HG03378 (cell line): ENCODE measurements at regions not wholly inside any gene's neighbourhood (a gene's known extent, or its start where the extent isn't known, plus 50 kb on each side); places are given as distances from the start of the nearest gene placed in this dataset.
"Not testable (repeated sequence)": the region's sequence is repeated elsewhere in the genome, so short reads cannot be mapped to it uniquely, and the experiment has no call there.

Source experiments
- ATAC-seq: cut with Tn5 transposase; IDR thresholded peaks from one replicate; pipeline ENCODE4 v1.9.1; 2021; ENCODE audit warnings: mild to moderate bottlenecking, moderate library complexity; ENCODE audit not compliant: unreplicated experiment

DNA sequence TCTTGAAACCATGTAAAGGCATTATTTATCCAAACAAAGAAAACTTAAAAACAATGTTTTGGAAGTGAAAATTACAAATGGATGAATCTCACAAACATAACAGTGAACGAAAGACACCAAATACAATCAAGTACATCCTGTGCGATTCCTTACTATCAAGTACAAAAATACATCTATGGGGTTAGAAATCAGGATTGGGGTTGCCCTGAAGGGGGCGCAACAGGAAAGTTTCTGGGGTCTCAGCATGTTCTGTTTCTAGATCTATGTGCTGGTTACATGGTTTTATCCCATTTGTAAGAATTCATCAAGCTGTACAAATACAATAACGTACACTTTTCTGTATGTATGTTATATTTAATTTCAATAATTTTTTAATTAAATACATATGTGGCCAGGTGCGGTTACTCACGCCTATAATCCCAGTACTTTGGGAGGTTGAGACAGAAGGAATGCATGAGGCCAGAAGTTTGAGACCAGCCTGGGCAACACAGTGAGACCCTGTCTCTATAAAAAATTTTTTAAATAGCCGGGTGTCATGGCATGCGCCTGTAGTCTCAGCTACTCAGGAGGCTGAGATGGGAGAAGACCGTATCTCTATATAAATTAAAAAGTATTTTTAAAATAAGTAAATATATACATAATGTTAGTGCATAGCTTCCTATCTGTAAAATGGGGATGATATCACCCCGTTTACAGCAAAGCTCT, 121.5 kb upstream of the SOD1 start:
- no peak for ATAC-seq

DNA sequence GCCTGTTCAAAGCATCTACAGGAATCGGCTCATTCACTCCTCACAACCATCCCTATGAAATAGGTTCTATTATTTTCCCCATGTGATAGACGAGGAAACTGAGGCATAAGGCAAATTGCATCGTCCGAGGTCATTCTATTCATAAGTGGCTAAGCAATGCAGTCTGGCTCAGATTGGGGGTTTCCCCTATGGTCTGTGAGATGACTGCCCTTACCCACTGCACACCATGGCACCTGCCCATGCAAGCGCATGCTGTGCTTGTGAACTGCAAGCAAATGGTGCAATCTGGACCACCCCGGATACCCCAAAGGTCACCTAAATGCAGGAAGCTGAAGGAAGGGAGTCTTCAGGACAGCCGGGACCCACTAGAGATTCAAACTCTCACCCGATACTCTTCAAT, 123.4 kb upstream of the SOD1 start:
- ATAC-seq: no peak

DNA sequence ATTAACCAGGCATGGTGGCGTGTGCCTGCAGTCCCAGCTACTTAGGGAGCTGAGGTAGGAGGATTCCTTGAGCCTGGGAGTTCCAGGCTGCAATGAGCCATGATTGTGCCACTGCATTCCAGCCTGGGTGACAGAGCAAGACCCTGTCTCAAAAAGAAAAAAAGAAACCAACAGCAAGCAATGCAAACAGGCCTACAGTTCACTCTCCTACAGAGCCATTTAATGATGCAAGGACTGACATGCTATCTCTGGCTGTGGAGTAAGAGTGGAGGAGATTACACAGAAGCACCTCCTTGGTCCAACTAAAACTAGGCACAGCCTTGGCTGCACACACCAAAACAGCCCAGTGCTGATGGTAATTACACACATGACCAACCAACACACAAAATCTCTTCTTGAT, 127.5 kb upstream of the SOD1 start:
- no peak for ATAC-seq

DNA sequence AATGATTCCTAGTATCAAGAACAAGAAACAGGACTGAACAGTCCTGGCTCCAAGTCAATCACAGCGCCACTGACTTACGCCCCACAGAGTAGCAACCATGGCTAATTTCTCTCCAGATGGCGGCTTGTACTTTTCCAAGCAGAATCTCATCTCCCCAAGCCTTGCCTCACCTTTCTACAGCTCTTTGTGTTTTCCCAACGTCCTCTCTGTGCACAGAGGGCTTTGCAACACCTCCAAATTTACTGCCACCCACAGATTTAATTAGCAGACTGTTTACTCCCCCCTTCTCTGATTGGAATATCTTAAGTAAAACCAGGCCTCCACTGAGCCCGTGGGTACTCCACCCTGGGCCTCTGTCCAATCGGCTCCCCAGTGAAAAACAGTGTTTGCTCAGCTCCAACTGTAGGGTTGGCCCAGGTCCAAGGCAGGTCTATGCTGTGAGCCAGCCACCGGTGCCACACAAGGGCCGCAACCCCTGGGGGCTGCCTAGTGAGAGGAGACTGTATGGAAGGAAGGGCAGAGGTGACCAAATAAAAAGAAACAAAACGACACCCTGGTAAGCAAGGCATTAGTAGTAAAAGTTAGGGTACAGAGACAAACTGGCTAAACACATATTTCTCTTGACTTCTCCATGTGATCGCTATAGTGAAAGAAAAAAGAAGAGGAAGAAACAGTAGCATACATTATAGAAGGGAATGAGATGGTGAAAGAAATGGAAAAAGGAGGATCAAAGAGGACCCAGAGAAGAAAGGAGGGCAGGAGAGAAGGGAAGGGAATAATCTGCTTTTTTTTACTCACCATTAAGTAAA, 128.4 kb upstream of the SOD1 start:
- no peak for ATAC-seq

DNA sequence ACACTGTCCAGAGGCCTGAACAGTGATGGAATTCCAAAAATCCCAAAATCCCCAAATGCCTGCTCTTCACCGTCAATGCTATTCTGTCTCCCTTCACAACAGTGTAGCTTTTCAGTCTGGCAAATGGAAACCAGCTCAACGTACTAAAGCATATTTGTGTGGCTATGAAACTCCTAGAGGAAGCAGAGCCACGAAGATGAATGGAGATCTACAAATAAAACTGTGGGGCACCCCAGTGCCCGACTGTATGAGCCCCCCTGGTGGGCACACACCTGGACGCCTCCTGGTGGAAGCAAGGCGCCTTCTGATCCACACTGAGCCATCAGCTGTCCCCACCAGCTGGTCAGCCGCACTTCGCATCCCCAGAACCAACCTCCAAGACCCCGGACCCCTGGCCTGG, 129.1 kb upstream of the SOD1 start:
- ATAC-seq: no peak

DNA sequence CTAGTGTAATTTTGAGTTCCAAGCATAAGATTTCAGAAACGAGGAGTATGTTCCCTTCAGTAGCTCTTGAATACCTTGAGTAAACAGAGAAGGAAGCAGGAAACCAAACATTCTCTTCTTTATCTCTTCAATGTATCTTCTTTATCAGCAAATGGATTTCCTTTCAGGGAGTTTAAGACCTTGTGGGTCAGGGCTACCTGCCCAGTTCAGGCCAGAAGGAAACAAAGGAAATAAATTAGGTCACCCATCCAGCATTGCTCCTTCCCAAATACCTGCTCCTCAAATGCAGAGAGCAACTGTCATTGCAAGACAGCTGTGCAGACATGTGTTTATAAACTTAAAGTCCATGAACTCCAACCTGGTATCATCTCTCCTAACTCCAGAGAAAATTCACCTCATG, 130.1 kb upstream of the SOD1 start:
- no peak for ATAC-seq

DNA sequence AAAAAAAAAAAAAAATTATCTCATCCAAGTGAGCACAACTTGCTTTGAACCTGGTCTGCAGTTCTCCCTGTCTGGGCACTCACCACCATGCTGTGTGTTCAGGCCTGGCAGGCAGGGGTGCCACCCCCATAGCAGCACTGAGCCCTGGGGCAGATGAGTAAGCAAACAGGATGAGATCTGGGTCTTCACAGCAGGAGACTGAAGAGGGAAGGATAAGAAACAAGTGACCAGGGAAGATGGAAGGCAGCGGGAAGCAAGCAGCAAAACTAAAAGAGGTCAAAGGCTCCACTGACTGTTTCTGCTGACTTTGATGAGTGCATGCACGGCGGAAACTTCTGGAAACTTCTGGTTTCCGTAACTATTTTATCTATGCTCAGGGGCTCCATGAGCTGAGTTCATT, 133.5 kb upstream of the SOD1 start:
- ATAC-seq: no peak

DNA sequence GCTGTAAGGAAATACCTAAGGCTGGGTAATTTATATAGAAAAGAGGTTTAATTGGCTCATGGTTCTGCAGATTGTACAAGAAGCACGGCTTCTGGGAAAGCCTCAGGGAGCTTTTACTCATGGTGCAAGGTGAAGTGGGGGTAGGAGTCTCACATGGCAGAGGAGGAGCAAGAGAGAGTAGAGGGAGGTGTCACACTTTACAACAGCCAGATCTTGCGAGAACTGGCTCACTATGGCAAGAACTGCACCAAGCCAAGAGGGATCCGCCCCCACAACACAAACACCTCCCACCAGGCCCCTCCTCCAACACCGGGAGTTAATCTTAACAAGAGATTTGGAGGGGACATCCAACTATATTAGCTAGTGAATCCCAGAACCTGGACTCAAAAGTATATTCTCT, 135.4 kb upstream of the SOD1 start:
- no peak for ATAC-seq

DNA sequence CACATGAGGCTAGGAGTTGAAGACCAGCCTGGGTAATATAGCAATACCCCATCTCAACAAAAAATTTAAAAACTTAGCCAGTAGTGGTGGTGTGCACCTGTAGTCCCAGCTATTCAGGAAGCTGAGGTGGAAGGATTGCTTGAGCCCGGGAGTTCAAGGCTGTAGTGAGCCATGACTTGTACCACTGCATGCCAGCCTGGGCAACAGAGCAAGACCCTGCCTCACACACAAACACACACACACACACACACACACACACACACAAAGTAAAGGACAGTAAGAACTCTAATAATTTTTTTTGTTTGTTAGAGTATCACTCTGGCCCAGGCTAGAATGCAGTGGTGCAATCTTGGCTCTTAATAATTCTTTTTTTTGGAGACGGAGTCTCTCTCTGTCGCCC, 138.0 kb upstream of the SOD1 start:
- no peak for ATAC-seq

DNA sequence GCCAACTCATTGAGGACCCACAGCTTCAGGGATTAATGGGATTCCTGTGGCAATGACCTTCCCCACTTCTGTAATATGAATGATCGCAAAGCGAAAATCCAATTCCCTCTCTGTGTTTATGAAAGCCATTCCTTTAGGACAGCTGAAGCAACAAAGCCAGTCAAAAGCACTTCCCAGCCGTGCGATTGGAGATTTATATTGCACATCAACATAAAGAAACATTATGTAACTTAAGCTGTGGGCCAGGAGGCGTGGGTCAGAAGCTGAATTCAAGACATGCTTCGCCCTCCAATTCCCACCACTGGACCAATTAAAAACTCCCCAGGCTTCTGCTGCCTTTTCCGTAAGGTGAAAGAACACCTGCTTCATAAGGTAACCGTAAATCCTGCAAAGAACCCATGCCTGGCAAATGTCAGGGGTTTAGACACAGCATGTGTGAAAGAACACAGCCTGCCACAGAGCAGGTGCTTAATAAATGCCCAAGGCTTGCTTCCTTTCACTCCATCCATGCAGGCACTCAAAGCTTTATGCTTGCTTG, 138.9 kb upstream of the SOD1 start:
- no peak for ATAC-seq

DNA sequence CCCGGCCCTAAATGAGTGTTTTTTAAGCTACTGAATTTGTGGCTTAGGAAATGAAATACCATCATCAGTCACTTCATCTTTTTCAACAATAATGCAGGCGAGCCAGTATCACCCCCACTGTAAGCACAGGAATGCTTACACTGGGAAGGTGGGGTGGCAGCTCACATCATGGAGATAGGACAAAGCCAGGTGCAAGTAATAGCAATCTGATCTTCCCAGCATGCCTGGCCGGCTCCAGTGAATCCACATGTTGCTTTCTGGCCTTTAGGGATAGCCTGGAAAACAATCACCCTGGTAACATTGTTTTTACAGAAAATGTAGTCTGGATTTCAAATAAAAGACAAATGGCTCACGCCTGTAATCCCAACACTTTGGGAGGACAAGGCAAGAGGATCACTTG, 140.9 kb upstream of the SOD1 start:
- no peak for ATAC-seq

DNA sequence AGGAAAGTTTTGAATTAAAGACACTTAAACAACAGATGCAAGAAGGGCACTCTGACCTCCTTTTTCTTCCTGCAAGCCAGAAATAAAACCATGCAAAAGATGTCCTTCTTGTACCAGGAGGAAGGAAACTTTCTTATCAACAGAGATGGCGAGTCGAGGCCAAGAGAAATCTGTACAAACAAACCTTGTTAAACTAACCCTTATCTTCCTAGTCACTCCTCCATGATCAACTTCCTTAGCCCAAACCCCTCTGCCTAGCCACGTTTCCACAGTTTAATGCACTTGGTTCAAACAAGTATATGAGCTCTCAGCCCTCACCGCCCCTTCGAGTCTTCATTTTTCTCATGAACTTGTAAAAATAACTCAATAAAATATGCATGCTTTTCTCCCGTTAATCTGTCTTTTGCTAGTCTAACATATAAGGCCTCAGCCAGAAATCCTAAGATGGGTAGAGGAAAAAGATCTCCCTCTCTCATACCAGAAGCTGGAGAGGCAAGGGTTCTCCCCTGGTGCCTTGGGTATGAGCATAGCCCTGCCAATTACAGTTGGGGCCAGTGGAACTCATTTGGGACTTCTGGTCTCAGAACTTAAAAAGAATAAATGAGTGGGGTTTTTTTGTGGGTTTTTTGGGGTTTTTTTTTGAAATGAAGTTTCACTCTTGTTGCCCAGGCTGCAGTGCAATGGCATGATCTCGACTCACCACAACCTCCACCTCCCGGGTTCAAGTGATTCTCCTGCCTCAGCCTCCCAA, 141.7 kb upstream of the SOD1 start:
- no peak for ATAC-seq

DNA sequence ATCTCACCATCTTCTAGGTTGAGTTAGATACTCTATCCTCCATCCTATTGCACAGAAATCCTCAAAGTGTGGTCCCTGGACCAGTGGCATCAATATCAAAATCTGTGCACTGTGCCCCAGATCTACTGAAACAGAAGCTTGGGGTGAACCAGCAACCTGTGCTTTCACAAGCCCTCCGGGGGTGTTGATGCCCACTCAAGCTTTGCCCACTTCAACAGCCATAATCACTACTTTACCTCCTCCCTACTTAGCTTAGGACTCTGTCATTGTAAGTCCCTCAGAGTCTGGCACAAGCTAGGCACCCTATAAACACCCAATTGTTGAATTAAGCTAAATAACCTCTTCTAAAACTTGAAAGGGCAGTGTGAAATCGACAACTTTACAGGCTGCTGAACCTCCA, 144.2 kb upstream of the SOD1 start:
- no peak for ATAC-seq

DNA sequence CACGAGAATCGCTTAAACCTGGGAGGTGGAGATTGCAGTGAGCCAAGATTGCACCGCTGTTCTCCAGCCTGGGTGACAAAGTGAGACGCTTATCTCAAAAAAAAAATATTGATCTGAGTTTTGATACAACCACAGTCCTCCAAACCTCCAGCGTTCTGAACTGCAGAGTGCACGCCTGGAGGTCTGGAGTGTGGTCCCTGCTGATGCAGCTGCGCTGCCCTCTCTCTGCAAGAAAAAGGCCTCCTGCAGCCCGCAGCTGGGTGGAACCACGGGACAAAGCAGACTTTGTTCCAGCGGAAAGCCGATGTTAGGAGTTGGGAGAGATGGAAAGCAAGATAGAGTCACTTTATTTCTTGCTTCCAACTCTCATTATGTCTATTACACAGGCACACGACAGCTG, 144.9 kb upstream of the SOD1 start:
- ATAC-seq: no peak

DNA sequence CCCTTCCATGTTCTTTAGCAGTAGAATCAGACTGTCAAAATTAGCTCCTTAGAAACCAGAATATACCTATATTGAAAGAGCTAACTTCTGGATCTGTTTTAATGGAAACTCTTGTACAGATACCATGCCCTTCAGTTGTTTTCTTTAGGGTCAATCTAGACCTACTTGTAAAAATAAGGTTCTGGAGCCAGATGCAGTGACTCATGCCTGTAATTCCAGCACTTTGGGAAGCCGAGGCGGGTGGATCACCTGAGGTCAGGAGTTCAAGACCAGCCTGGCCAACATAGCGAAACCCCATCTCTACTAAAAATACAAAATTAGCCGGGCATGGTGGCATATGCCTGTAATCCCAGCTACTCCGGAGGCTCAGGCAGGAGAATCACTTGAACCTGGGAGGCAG, 146.0 kb upstream of the SOD1 start:
- ATAC-seq: not testable (repeated sequence)

DNA sequence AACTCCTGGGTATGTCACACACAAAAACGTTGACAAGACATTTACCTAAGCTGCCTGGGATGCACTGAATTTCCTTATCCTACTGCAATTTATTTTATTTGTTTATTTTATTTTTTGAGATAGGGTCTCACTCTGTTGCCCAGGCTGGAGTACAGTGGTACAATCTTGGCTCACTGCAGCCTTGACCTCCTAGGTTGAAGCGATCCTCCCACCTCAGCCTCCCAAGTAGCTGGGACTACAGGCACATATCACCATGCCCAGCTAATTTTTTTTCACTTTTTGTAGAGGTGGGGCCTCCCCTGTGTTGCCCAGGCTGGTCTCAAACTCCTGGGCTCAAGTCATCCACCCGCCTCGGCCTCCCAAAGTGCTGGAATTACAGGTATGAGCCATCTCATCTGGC, 147.5 kb upstream of the SOD1 start:
- ATAC-seq: not testable (repeated sequence)

DNA sequence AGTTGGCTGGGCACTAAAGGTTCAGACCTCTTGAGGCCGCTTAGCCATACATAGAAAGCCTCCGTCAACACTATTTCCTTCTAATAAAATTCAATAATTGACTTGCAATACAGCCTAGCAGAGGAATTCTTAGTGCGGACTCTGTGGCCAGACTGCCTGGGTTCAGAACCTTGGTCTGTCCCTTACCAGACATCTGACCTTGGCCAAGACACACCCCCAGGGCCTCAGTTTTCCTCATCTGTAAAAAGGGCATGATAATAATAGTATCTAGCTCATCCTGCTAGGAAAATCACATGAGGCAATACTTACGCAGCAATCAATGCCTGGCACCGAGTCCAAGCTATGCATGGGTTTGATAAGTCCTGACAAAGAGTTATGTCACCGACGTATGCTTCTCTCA, 148.2 kb upstream of the SOD1 start:
- no peak for ATAC-seq

DNA sequence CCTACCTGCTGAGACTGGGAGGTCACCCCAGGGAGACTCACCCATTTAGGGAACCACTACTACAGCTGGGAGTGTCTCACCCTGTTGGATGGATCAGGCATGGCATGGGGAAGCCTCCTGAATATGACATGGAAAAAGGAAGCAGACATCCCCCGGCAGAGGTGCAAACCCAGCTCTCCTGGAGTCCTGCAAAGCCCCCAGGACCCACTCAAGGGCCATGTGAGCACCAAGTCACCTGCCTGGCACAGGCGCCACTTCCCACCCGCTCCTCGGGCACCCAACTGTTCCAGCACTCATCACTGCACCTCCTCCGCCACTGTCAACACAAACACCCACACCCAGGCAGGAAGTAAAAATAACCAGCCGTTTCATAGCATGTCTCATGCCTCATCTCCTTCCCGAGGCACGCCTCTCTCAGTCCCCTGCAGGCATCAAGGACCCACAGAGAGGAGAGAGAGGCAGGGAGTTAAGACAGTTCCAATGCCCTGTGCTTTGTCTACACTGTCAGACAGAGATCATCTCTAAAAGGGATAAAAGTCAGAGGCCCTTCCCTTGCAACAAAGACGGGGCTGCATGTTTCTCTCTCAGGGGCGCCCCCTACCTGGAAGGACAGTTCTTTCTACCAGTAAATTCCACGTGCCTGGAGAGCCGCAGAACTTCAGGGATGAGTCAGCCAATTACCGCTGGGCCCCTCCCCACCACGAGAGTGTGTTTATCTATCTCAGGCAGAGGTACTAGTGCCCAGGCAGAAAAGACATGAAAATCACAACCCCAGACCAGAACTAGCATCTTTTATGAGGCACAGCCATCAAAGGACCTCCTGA, 150.1 kb upstream of the SOD1 start:
- peak; percentile 49 for ATAC-seq

DNA sequence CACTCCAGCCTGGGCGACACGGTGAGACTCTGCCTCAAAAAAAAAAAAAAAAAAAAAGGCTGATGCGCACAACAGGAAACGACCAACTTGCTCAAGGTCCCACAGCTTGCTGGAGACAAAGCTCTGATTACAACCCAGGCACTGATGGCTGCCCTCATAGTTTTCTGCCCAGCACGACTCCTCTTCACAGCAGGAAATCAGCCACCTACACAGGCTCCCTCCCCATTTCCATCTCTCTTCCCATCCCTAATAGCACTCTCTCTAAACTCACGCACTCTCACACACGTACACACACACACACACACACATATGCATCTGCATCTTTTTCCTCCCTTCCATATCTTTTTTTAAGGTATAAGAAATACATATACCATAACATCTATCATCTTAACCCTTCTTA, 153.5 kb upstream of the SOD1 start:
- ATAC-seq: no peak

DNA sequence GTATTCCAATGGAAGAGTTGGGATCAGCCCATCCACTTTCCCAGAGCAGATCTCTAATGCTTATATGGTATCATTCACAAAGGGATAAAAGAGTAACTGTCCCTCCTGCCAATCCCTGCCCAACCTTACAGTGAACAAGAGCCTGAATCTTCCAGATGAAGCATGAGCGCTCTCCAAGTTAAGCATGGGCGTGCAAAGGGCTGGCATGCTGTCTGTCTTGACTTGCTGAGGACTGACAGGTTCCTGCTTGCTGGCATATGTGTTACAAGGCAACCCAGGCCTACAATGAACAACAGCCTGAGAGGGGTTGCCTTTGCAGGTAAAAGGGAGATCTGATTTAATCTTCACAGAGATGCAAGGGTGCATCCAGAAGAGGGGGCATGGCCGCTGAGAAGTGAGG, 155.6 kb upstream of the SOD1 start:
- ATAC-seq: no peak

DNA sequence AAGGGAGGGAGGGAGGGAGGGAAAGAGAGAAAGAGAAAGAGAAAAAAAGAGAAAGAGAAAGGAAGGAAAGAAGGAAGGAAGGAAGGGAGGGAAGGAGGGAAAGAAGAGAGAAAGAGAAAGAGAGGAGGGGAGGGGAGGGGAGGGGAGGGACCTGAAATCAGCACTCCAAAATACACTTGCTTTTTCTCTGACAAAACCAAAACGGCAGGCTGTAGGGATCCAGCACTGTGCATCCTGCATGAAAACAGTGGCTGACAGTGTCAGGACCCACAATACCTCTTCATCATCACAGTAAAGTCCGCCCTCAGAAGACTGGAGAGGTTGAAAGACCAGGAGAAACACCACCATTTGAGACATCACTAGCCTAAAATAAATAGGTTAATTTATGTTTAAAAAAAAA, 156.0 kb upstream of the SOD1 start:
- no peak for ATAC-seq
